ENCODE measurements at regions not wholly inside any gene's neighbourhood (a gene's known extent, or its start where the extent isn't known, plus 50 kb on each side); places are given as distances from the start of the nearest gene placed in this dataset.

GRCh38 chr22:48918585-48919186 lies 909.0 kb downstream of the BRD1 start:
- no peak for TF ChIP-seq CTCF (IDR thresholded peaks at IDR 0.05)
- no peak for TF ChIP-seq POLR2A (IDR thresholded peaks at IDR 0.05)

Measured in esophagus squamous epithelium (tissue), 4 donors.